Glomerular visceral epithelial cell (primary cell): ENCODE measurements at regions not wholly inside any gene's neighbourhood (a gene's known extent, or its start where the extent isn't known, plus 50 kb on each side); places are given as distances from the start of the nearest gene placed in this dataset.

ENCODE experiments used
- DNase-seq: peaks from one replicate; pipeline ENCODE4 v3.0.0-alpha.2; 2016; ENCODE audit errors: extremely low spot score

- no peak for DNase-seq
These were observed 2230.7 kb downstream of the PCDH7 start for GRCh38 chr4:32950866-32951265.

DNA sequence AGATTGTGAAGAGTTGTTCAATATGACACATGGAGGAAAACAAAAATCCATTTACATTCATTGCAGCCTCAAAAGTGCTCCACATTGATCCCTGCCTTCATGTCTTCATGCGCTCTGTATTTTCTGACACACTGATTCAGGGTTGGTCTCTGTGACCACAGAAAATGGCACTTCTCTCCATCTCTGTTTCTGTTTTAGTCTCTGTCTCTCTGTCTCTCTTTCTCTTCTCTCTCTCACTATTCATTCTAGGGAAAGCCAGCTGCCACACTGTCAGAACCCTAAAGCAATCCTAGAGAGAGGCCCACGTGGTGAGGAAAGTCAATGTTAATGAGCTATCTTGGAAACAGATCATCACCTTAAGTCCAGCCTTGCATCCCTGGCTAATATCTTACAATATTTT, 2238.4 kb downstream of the PCDH7 start:
- DNase-seq: no peak

DNA sequence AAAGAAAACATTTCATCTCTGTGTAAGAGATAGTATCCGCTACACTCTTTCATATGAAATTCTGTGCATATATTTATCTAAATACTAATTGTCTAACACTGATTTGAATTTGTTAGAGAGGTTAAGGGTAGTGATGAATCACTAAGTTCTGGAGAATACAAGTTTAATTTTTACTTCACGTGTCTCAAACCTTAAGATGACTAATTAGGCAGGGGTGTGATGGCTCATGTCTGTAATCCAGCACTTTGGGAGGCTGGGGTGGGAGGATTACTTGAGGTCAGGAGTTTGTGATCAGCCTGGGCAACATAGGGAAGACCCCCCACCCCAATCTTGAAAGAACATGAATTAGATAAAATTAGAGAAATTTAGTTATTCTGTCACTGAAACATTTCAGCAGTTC, 2241.9 kb downstream of the PCDH7 start:
- DNase-seq: no peak

DNA sequence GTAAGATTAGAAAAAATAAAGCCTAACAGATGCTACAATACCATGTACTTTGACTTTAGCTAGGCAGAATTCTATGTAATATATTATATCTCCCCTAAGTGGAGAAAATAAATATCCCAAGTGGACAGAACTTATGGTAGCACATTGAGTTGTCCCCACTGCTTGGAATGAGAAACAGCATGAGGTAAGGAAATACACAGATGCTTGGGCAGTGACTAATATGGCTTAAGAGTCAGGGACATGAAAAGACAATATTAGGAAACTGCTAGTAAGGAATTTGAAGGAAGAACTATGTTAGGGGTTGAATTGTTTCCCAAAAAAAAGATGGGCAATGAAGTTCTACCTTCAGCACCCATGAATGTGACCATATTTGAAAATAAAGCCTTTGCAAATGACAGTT, 2265.1 kb downstream of the PCDH7 start:
- DNase-seq: peak; percentile 28

GRCh38 chr4:32986236-32986635, 2266.1 kb downstream of the PCDH7 start:
- DNase-seq: no peak

DNA sequence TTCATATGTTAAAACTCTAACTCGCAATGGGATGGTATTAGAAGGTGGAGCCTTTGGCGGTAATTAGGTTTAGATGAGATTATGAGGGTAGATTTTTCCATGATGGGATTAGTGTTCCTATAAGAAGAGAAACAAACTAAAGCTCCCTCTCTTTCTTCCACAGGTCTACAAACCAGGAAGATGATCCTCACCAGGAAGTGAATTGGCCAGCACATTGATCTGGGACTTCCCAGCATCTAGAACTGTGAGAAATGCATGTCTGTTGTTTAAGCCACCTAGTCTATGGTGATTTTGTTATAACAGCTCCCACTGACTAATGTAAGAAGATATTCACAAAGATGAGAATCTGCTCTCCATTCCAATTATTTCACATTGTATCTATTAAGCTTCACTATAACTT, 2266.9 kb downstream of the PCDH7 start:
- DNase-seq: no peak

- DNase-seq: no peak
These were observed 2268.1 kb downstream of the PCDH7 start for GRCh38 chr4:32988165-32988811.

DNA sequence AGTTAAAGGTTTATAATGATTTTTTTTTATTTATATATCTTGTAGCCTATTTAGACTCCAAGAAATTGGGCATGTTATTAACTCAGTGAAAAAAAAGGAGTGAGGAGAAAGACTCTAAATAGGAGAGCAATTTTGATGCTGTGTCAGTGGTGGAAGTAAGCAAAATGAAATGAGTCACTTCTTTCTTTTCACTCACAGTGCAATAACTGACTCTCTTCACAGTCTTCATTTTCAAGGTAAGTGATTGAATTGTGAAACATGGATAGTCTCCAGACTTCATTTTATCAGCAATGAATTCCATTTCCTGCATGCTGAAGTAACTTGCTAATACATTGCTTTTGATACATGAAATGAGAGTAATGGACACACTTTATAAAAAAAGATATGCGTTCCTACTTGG, 2271.5 kb downstream of the PCDH7 start:
- DNase-seq: no peak

- no peak for DNase-seq
These were observed 2275.1 kb downstream of the PCDH7 start for GRCh38 chr4:32994981-32995881.

DNA sequence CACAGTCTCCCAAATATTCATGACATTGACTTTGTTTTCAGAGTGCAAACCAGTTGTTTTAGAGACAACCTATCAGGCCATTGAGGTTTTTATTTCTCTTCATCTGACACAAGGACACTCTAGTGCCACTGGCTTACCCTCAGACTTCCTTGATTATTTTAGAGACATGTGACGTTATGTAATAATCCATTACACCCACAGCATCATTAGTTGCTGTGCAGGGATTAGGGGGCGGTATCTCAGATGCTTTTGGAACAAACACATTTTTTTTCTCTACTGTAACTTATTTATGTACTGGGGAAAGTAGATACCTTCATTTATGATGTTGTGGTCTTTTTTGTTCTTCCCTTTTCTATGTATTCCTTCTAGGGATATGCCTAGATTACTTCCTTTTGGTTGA, 2293.1 kb downstream of the PCDH7 start:
- DNase-seq: no peak

- DNase-seq: no peak
These were observed 2305.1 kb downstream of the PCDH7 start for GRCh38 chr4:33025236-33025635.

DNA sequence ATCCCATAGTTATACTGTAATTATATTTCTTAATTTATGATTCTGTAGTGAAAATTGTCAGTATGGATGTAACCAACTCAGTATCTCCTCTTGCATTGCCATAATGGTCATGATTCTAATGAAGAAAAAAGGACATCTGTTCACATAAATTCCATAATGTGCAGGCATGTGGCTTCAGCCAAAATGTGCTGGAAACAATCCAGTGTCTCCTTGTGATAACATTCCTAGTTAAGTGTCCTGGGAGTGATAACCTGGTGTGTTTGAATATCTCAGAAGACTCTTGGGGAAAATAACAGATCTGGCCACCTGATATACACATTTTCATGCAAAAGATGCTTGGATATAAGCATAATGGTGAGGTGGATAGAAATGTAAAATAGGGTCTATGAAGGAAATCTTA, 2309.8 kb downstream of the PCDH7 start:
- no peak for DNase-seq

GRCh38 chr4:33031328-33031727, 2311.2 kb downstream of the PCDH7 start:
- DNase-seq: no peak

GRCh38 chr4:33037464-33037863, 2317.3 kb downstream of the PCDH7 start:
- DNase-seq: no peak

DNA sequence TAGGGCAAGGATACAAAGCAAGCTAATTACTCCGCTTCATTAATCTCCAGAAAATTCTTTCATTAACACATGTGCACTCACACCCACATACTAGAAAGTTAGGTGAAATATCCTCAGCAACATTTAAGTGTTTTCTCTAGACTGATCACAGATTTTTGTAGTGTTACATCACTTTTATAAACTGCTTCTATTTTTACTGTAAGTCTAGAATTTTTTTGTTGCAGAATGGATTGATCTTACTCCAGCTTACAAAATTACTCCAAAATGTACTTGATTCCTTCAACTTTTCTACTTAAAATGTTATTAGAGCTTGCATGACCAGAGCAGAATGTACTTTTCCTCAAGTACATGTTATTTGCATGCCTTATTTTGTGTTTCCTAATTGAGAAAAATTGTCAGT, 2325.2 kb downstream of the PCDH7 start:
- DNase-seq: no peak

- DNase-seq: no peak
These were observed 2332.1 kb downstream of the PCDH7 start for GRCh38 chr4:33052241-33052640.

DNA sequence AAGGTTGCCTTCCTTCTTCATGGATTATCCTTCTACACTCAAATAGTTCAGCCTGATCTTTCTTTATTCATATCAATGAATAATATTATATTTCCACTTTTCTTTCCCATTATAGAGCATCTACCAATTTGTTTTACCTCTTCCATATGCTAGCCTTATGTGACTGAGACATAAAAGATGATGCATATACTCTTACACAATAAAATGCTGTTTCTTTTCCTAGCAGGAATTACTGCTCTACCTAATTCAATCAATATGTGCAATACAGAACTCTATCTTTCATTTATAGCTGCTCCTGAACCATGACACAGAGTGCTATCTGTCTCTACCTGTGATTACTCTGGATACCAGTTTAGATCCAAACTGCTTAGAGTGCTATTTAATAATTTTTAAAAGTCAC, 2334.0 kb downstream of the PCDH7 start:
- DNase-seq: no peak

GRCh38 chr4:33054656-33055196, 2334.6 kb downstream of the PCDH7 start:
- DNase-seq: no peak

DNA sequence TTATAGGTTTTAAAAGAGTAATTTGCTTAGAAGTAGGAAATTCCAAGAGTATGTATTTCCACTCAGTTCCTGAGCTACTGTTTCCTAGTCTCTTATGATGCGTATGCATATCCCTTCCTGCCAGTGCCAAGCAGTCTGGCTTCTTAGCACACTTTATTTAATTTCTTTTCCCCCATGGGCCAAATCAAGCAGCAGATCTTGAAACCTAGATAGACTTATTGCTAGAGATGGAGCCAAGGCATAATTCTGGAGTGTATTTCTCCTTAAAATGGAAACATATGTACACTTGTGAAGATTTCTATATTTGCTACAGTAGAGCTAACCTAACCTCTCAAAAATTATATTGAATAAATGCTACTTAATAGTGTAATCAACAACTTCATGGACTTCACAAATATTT, 2337.6 kb downstream of the PCDH7 start:
- DNase-seq: no peak

DNA sequence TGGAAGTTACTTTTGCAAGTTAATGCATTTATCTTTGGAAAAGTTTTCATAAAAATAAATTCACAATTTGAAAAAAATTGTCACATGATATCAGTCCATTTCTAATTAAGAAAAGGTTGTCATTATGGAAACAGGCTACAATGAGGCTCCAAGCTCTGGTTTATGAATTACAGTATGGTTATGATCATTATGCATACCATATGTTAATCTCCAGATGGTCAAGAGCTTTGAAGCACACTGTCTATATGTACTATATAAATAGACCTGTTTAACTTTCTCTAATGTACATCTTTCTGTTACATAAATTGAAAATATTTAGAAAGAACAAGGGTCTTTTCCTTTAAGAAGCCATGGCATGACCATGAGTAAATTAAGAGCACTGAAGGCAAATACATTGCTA, 2338.8 kb downstream of the PCDH7 start:
- DNase-seq: no peak

DNA sequence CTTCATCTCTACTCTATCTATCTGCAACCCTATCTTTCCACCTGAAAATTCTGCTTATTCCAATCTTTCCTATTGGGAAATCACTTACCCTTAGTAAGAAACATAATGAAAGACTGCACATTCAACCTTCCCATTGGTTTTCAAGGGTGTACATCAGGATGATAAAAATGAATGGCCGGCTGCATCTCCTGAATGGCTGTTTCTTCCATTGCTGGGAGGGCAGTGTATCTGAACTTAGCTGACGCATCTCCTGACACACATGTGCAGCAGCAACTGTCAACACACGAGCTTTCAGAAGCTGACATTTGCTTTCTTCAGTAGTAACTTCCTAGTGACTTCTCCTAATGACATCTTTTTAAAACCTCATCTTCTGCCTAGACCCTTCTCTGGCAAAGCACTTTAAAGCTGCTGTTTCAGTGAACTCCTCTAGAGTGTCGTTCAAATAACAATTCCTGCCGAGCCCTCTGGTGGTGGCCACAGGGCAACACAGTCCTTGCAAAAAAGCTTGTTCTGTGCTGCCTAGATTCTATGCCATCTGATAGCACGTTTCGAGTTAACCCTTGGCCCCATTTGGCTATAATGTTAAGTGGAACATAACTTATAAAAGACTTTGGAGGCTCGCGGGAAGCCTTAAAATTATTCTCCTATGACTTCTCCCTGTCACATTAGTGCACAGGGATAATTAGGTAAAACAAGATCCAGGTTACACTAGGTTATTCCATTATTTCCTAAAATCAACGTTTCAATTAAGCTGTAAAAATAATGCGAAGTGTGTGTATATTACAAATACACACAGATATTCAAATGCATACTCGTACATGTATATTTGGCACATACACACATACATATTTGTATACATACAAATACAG, 2340.7 kb downstream of the PCDH7 start:
- DNase-seq: peak; percentile 63

GRCh38 chr4:33061727-33062126, 2341.6 kb downstream of the PCDH7 start:
- no peak for DNase-seq
